Dedifferentiated amniotic fluid mesenchymal stem cell (primary cell): ENCODE measurements at regions not wholly inside any gene's neighbourhood (a gene's known extent, or its start where the extent isn't known, plus 50 kb on each side); places are given as distances from the start of the nearest gene placed in this dataset.
"Not testable (repeated sequence)": the region's sequence is repeated elsewhere in the genome, so short reads cannot be mapped to it uniquely, and the experiment has no call there.

Source experiments
- DNase-seq: peaks from one replicate; pipeline ENCODE4 v3.0.0-alpha.2; 2016; ENCODE audit errors: extremely low spot score

DNA sequence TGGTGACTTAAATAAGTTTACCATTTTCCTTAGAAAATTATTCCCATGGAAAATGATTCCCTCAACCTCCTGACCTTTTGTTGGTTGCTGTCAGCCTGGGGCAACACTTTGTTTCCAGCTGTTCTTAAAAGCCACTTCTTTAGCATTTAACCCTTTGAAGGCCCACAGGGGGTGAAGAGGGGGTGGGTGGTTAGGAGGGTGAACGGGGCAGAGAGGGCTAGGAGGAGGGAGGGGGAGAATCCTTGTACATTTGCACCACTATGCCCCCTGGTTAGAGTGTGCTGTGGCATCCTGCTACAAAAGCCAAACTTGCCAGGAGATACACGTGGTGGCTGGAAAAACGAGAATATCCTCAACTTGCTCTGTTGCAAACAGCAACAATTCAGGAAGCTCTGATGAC, 273.2 kb upstream of the RGMA start:
- DNase-seq, result no peak

DNA sequence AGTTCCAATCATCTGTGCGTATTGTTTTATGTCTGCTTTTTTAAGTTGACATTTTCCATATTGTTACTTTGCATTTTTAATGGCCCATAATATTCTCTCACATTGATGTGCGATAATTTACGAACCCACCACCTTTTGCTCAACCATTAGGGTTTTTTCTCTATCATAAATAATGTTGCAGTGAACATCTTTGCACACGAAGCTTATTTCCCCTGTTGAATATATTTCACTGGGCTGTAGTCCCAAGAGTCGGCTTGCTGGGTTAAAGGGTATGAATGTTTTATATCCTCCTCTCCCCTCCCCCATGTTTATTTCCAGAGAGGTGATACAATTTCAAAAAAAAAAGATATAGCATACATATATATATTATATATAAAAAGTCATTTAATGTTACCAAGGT, 272.7 kb upstream of the RGMA start:
- no peak for DNase-seq

DNA sequence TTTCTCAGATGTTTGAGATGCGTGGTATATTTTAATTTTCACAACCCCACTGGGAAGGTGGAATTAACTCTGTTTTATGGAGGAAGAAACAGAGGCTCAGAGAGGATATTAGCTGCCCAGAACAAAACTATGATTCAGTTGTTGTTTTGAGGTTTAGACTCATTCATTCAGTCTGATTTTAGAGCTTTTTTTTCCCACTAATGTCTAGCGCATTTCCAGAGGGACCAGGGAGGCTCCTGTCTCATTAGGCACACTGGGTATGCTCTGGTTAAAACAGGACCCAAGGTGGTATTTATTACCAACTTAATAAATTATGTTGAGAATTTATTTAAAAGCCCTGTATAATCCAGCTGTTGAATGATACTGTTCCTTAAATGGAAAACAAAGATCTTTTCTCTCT, 272.0 kb upstream of the RGMA start:
- DNase-seq, result no peak

DNA sequence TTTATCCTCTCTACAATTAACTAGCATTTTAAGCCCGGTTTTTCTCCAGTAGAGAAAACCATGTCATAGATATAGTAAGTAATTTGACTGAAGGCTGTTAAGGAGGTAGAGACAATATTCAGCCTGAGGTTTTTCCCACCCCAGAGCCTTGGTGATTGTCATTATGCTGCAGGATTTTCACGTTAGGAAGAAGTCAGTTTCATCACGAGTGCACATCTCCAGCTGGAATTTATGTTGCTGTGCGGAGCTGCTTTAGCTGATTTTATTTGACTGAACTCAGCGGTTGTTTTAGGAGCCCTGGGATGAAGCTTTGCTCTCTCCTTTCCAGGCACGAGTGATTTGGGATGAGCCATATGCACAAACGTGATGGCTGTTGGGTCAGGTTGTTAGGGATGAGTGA, 271.3 kb upstream of the RGMA start:
- DNase-seq, result no peak

DNA sequence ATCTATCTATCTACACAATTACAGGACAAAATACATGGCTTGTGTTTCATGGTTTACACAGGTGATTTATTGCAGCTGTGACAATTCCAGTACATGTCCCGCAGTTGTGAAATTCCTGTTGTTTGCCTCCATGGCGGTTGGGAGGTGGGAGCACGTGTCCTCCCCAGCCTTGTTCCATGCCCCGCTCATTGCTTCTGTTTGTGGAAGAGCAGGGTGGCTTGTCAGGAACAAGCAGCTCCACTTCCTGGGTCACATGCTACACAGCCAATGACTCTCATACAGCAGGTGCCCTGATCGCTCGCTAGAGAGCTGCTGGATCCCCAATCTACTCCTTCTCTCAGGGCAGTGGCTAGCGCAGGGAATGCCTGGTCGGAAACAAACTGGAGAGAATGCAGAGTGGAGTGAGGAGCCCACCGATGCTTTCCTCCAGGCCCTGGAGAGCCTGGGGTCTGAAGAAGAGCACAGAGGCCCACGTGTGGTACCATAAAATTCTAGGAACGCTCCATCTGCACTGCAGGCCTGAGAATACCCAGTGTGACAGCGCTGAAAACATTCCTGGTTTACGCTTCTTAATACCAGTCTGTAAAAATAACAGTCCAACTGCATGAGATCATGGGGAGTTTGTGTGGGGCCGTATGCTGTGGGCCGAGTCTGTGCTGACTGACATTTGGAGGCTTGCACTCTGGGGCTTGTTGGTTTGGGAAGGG, 270.6 kb upstream of the RGMA start:
- DNase-seq, result no peak

DNA sequence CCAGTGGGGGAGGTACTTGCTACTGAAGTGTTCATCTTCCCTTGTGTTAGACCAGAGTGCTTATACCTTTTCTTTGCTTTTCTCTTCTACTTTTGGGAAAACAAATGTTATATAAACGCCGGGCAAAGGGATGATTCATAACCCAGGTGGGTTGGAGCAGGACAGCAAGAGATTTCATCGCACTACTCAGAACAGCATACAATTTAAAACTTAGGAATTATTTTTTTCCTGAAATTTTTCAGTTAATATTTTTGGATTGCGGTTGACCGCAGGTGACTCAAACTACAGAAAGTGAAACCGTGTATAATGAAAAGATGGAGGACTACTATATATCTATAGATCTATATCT, 270.0 kb upstream of the RGMA start:
- no peak for DNase-seq

DNA sequence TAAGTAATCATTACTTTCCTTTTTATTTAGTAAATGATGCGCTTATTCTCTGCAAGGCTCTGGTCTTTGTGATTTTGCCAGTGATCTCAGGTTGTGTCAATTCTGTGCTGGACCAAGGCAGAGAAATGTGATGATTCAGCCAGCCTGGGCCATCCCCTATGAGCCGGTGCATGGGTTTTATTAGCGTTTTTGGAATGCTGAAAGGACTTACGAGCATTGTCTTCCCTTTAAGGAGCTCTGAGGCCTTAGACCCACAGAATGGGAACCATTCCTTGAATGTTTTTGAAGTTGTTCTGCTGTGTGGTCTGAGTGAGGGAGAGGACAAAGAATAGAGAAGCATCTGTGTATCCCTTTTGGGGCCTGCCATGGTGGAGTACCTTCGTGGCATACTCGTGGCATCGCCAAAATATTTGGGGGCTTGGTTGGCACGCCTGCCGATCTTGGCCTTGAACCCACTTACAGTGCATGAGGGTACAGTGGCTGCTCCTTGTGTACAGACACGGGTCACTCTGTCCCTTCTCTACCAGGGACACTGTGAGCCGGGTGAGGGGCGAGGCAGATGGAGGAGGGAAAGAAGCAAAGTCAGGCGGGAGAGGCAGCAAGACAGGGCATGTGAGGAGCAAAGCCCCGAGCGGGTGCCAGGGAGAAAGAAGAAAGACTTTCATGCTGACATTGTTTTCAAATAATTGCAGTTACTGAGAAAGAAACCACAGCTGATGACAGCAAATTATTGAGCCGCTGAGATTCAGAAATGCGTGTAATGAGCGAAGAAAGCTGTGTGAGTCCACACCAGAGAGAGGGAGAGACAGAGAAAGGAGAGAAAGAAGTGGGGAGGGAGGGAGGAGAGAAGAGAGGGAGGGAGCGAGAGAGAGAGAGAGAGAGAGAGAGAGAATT, 269.4 kb upstream of the RGMA start:
- no peak for DNase-seq

DNA sequence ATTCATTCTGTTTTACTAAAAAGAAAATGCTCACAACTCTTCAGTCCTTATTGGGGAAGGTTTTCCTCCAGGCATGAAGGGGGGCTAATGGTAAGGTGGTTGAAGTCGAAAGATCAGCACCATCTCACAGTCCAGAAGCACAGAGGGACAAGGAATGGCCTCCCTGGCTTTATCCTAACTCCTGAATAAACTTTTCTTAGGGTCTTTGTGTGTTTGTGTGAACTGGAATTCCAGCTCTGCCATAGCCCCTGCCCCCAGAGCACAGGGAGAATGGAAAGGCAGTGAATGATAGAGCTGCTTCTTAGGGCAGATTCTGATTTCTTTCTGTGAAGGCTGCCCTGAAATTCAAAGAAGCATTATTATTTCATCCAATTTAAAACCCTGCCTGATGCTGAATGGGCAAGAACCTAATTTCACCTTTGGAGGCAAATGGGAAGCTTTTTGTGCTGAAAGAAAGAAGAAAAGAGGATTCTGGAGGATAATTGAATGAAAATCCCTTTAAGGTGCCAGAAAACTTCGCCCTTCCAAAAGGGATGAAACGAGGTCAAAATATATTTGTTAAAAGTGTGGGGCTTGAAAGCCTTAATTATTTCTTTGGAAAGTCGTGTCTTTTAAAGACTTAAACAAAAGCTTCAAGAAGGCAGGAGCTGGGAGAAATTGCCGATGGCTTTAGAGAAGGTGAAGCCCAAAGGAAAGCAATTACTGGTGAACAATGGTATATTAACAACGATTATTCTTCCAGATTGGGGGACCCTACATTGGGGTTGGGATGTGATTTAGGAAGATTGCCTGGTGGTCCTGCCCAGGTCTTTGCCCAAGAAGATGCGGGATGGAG, 259.9 kb upstream of the RGMA start:
- no peak for DNase-seq

DNA sequence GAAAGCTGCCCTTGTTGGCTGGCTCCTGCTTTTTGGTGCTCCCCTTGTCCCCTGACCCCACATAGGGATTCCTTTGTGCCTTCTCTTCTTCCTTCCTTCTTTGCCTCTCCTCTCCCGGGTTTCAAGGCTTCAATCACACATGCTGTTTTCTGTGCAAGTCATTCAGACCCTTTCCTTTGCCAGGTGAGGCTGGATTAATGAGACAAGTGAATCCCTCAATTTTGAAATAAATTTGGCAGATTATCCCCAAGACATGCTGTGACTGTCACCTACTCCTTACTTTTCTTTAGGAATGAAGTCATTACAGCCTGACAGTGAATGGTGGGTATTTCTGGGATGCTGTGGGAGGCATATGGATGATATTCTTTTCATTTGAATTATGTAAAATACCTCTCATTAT, 259.0 kb upstream of the RGMA start:
- no peak for DNase-seq

DNA sequence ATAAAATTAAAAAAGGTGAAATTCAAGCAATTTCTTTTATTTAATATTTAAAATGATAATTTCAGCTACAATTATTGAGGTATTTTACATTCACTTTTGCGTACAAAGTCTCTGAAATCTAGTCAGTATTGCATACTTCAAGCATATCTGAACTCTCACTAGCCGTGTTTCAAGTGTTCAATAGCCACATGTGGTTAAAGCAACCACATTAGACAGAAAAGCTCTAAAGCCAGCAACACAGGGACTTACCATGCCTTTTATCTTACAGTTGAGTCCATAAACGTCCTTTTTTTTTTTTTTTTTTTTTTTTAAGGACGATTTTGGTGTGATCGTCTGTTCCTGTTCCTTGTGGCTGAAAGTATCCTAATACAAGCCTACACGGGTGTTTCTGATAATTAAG, 257.0 kb upstream of the RGMA start:
- no peak for DNase-seq

DNA sequence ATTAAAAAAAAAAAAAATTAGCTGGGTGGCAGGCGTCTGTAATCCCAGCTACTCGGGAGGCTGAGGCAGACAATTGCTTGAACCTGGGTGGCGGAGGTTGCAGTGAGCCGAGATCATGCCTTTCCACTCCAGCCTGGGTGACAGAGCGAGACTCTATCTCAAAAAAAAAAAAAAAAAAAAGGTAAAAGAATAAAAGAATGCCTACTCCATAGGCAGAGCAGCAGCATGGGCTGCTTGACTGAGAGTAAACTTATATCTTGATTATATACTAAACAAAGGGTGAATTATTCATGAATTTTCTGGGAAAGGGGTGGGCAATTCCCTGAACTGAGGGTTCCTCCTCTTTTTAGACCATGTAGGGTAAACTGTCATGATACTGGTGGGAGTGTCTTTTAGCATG, 254.4 kb upstream of the RGMA start:
- not testable (repeated sequence) for DNase-seq

DNA sequence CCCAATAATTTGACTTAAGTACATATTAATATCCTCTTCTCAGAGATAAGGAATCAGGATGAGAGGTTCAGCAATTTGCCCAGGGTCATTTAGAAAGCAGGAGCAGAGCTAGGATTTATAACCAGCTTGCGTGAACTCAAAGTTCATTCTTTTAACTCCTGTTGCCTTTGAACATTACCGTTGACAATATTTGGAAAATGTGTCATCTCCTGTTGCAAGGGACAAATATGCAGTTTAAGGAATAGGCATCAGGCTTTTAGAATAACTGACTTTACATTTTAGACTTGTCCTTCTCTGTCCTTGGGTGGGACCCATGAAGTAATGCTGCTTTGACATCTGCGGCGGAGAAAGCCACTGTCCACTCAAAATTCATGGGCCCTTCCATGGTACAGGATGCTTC, 252.2 kb upstream of the RGMA start:
- no peak for DNase-seq

DNA sequence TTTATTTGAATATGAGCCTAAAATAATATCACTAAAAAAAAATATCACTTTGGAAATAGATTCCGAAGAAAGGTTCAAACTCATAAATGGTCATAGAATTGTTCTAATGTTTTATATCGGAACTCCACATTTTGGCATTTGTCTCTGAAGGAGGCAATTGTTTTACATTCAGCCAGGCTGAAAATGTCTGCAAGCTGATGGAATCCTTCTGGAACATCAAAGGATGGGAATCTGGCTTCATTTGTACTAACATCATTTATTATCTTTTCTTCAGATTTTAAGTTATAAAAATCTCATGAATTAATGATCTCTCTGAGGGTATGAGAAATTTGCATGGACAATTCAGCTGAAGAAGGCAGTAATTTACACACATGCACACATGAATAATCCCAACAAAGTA, 251.4 kb upstream of the RGMA start:
- DNase-seq, result no peak

DNA sequence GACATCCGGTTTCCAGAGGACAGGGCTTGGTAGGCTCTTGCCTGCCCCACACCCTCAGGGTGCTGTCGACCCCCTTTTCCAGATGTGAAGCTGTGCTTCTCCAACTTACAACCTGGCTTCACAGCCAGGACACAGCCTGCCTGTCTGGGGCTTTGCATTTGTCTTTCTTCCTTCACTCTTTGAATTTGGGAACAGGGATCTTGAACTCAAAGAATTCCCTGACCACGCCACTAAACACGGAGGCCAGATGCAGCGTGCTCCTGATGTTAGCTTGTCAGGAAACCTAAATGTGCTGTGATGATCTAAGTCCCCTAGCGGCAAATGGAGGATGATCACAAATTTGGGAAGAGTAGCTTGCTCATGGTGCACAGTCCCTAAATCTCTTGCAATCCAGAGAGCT, 244.8 kb upstream of the RGMA start:
- DNase-seq, result no peak

DNA sequence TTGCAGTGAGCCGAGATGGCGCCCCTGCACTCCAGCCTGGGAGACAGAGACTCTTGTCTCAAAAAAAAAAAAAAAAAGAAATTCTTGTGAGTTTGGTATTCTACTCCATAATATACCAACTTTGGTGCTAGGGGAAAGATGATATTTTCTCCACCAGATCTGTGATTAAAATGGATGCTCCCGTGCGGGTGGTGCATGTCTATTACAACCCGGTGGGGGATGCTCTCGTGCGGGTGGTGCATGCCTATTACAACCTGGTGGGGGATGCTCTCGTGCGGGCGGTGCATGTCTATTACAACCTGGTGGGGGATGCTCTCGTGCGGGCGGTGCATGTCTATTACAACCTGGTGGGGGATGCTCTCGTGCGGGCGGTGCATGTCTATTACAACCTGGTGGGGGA, 244.1 kb upstream of the RGMA start:
- DNase-seq, result not testable (repeated sequence)

DNA sequence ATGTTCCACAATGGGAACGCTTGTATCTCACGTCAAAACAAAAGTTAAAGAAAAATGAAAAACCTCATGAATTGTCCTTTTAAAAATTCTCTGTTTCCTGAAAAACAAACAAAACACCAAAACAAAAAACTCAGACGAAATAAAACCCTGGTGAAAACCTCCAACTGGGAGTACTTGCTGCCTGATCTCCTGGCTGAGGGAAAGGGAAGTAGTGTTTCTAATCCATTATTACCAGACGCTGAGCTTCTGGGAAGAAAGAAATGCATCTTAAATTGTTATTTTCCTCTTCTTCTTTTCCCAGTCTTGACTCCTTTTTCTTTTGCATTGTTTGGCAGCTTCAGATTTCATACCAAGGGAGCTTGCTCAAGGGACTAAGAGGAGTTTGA, 243.2 kb upstream of the RGMA start:
- DNase-seq, result no peak

DNA sequence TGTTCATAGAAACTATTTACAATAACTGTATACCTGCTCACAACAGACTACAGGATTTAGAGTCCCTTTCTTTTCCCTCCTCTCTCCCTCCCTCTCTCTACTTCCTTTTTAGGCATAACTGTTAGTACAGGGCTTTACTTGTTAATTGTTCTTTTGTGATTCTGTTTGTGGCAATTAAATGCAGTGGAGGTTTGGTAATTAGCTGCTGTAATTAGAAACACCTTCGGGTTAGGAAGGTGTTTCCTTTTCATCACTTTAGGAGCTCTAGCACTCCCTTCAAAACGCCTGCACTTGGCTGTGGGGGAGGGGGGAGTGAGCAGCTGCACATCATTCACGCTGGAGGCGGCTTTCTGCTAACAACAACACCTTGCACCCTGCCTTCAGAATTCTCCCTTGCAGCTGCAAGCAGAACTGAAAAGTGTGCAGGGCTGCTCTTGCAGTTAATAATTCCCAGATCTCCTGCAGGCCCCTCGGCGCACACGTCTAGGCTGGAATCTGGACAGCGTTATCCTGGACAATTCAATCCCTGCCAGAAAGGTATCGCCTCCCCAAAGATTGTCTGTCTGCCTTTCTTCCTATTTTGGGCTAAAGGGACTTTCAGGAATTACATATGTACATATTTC, 242.6 kb upstream of the RGMA start:
- DNase-seq, result no peak

DNA sequence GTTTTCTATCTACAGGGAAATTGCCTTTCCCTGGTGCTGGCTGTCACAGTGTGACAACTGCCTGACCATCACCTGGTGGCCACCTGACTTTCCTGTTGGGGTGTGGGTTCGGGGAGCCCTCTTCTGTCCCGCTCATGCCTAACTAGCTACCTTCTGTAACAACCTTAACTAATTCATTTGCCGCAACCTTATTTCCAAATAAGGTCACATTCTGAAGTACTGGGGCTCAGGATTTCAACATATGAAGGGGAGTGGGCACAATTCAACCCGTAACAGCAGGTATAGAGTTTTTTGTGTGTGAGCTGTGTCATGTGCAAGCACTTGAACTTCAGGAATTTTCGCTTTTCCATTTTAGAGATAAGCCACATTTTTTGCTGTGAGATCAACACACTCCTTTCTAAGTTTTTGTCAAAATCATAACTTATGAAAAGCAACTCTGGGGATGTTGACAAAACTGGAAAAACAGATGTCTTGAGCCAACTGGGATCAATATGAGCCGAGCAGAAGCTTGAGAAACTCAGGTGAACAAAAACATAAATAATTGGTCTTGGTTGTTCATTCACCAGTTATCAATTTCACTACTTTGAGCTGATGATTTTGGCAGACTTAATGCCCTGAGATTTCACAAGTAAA, 242.0 kb upstream of the RGMA start:
- DNase-seq, result no peak

DNA sequence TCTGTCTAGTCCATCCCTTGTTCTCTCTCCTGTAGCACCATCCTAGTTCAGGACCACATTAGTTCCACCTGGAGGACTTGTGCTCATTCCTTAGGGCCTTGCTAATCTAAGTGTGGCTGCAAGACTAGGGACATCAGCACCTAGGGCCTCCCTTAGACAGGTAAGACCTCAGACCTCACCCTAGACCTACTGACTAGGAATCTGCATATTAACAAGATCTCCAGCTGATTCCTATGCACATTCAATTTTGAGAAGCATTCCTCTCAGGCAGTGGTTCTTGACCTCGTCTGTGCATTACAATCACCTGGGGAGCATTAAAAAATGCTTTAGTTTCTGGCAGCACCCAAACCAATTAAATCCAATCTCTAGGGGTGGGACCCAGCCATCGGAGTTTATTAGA, 238.4 kb upstream of the RGMA start:
- no peak for DNase-seq

DNA sequence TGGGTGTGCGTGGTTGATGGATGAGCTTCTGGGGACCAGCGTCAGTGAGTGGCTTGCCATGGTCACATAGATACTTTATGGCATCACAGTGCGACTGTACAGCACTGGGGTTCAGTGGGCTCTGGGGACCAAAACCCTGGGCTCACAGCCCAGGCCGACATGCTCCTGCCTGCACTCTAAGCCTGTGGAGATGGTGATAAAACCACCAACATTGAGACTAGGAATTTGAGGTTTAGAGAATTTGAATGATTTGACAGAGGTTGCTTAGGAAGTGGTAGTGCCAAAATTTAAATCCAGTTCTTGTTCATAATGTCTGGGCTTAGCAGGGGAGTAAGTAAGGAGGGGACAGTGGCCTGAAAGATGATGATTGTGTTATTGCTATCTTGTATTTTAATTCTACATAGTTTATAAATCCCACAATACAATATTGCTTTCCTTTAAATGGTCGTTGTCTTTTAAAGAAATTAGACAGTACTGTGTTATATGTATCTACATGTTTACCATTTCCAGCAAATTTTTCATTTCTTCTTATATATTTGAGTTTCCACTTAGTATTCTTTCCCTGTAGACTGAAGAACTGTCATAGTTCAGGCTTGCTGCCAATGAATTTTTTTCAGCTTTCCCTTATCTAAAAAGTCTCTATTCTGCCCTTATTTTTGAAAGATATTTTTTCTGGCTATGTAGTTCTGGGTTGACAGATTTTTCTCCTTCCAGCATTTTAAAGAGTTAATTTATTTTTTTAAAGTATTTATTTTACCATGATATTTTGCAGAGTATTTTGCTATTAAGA, 235.4 kb upstream of the RGMA start:
- no peak for DNase-seq

DNA sequence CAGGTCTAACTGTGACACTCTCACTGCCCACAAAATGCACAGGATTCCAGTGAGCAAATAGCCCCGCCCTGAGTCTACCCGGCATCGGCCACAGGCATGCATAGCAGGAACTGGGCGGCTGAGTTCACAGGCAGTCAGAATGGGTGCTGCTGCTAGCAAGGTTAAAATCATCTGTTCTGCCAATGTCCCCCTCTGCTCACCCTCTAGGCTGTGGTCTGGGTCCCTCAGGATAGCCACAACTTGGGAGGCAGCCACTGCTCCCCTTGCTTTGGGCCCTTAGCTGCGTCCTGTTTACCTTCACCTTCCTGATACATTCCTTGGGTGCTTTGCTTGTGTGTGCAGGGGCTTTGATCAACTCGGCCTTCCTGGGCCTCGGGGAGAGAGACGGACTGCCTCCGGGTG, 232.9 kb upstream of the RGMA start:
- DNase-seq, result no peak
